AG09309 (cell line): ENCODE measurements at regions not wholly inside any gene's neighbourhood (a gene's known extent, or its start where the extent isn't known, plus 50 kb on each side); places are given as distances from the start of the nearest gene placed in this dataset.

ENCODE experiments used
- DNase-seq: peaks from one replicate; pipeline ENCODE4 v3.0.0-alpha.2; 2010; ENCODE audit warnings: low read depth
- H3K4me3 ChIP-seq: 2 replicates; pipeline ENCODE4 v1.5.1; 2011; ENCODE audit warnings: mild to moderate bottlenecking, low read depth, low read length, moderate library complexity; ENCODE audit not compliant: control insufficient read depth
- TF ChIP-seq, protein P1 (sequence below): IDR thresholded peaks from 2 replicates; pipeline ENCODE4 v1.5.1; 2011; ENCODE audit warnings: mild to moderate bottlenecking, low read depth, low read length, inconsistent platforms; ENCODE audit not compliant: insufficient read depth, control insufficient read depth; ENCODE audit errors: missing control alignments

DNA sequence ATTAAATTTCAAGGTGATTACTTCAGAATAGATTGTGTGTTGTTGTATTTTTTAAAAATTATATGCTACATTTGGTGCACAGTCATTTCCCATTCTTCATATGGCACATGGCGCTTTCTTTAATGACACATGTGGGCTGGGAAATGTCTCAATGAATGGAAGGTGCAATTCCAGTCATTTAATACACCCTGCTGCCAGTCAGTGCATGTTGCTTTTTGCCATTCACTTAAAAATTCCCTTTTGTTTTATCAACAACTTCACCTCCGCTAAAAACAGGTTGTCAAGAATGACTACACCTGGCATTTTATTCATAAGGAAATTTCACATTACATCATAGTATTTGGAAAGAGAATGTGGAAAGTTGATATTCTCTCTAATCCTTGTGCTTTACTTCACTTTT is 716.4 kb upstream of the ADAMTS5 start:
- no peak overlapping the region for H3K4me3 ChIP-seq
- TF ChIP-seq, protein P1, sequence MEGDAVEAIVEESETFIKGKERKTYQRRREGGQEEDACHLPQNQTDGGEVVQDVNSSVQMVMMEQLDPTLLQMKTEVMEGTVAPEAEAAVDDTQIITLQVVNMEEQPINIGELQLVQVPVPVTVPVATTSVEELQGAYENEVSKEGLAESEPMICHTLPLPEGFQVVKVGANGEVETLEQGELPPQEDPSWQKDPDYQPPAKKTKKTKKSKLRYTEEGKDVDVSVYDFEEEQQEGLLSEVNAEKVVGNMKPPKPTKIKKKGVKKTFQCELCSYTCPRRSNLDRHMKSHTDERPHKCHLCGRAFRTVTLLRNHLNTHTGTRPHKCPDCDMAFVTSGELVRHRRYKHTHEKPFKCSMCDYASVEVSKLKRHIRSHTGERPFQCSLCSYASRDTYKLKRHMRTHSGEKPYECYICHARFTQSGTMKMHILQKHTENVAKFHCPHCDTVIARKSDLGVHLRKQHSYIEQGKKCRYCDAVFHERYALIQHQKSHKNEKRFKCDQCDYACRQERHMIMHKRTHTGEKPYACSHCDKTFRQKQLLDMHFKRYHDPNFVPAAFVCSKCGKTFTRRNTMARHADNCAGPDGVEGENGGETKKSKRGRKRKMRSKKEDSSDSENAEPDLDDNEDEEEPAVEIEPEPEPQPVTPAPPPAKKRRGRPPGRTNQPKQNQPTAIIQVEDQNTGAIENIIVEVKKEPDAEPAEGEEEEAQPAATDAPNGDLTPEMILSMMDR = no peak
- DNase-seq = no peak

DNA sequence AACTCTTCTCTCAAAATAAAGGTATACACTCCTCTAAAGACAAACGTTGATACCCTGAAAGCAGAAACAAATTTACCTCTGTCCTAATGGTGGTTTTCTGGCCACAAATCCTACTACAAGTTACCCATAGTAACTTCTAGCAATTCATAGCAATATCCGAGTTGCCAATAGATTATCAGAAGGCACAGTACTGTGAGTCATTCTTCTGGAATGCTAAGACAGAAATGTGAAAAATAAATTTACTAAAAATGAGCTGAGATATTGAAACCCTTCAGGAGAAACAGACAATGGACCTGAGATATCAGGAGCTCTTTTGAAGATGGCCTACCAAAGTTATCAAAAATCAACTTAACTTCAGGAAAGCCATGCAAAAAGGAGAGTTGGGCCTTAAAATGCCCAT is 715.0 kb upstream of the ADAMTS5 start:
- H3K4me3 ChIP-seq = no peak overlapping the region
- DNase-seq = no peak
- TF ChIP-seq, protein P1 = no peak

DNA sequence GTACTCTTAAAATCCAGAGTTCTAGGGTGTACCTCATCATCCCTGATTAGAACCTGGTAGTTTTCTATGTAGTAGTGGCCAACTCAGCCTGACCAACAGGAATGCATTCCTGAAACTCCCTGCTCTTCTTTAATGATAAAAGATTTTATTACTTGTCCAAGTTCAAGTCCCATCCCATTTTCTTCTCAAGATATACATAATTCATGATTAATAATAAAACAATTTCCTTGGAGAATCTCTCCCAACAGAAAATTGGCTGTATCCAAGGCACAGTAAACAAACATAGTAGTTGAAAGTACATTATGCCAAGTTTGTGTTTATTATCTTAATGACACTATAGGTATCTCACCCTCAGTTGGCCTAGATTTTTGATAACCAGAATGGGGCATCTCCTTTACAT is 714.1 kb upstream of the ADAMTS5 start:
- TF ChIP-seq, protein P1 = no peak
- no peak for DNase-seq
- no peak overlapping the region for H3K4me3 ChIP-seq

DNA sequence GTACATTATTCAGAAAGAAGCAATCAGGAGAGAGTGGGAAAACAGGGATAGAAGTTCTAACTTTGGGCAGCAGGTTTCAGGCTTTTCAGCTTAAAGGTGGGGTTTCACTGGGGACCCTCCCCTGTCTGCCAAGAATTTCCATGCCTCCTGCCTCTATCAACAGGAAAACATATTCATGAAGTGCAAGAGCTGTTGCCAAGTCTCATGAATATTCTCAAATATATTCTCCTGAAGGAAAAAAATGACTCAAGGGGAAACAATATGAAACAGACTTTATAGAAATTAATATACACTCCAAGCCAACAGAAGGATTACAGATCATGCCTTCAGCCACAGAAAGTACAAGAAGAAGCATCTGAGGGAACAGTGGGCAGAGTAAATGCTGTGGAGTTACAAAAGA is 713.3 kb upstream of the ADAMTS5 start:
- H3K4me3 ChIP-seq = no peak overlapping the region
- no peak for DNase-seq
- TF ChIP-seq, protein P1 = no peak

DNA sequence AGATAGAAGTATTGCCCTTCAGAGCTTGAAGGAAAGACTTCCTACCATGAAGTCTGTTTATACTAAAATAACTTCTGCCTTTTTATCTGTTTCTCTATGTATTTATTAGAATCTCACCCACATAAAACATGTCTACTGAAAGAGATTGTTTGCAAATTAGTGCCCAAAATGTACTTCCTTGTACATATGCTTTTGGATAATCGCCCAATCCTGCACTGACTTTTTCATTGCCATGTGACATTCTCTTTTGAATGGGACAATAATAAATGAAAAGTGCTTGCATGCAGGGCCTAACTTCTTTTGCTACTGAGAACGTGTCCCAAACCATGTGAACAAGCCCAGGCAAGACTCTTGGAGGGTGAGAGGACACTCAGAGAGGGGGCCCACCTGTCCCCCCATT is 711.6 kb upstream of the ADAMTS5 start:
- DNase-seq = no peak
- no peak overlapping the region for H3K4me3 ChIP-seq
- TF ChIP-seq, protein P1 = no peak

DNA sequence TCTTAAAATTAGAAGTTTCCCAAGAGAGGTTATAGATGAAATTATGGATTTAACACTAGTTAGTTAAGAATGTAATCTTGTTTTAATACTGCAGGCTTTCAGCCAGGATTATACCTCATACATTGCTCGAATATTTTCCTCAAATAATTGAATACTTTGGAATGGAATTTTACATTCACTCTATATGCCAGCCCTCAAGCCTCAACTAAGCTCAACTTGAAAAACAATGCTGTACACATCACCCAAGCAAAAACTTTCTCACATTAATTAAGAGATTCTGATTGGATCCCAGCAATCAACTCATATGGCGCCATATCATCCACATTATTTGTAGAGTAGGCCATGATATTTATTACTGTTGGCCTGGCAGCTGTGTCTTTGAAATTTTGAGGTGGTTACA is 710.7 kb upstream of the ADAMTS5 start:
- TF ChIP-seq, protein P1 = no peak
- no peak for DNase-seq
- H3K4me3 ChIP-seq = no peak overlapping the region

DNA sequence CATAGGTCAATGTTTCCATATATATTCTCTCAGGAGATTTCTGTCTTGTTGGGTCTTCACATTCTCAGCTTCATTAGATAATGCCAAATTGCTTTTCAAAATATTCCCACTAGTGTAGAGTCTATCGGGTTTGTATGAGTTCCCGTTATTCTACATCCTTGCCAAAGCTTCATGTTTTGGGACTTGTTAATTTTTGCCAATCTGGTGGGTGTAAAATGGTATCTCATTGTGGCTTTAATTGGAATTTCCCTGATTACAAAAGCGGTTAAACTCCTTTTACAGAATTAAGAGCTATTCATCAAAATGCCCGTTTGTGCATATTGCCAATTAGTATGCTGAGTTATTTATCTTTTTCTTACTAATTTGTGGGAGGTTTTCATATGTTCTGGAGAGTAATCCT is 708.4 kb upstream of the ADAMTS5 start:
- no peak overlapping the region for H3K4me3 ChIP-seq
- DNase-seq = no peak
- TF ChIP-seq, protein P1 = no peak
